ENCODE measurements at regions not wholly inside any gene's neighbourhood (a gene's known extent, or its start where the extent isn't known, plus 50 kb on each side); places are given as distances from the start of the nearest gene placed in this dataset.
"Not testable (repeated sequence)": the region's sequence is repeated elsewhere in the genome, so short reads cannot be mapped to it uniquely, and the experiment has no call there.

DNA sequence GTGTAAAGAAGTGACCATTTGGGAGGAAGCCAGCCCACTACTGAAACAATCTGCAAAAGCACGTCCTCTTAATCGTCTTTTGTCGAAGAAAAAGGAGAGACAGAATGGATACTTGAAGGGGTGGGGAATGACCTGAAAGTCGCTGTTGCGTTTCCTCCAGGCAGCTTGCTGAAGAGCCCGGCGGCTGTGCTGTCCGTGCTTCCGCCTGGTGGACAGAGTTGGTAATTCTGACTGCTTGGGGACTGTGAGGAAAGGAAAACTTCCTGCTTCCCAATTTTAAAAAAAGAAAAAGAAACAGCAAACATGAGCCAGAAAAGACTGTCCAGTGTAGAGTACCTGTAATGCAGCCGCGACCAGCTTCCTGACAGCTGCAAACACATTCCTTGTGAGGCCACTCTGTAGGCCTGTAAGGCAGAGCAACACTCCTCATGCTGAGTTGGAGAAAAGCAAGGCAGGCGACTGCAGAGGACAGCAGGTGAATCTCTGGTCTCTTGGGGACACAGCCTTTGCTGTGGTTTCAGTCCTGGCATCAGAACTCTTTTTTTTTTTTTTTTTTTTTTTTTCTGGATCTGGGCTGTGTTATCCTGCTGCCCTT is 251.1 kb upstream of the TBX18 start:
- ATAC-seq, result no peak
- no peaks in the 10 kb centered on the region for H3K4me1 Mint-ChIP-seq
- no peaks in the 10 kb centered on the region for H3K36me3 Mint-ChIP-seq (ENCODE audit: low read depth)
- no peak overlapping the region for H3K27ac Mint-ChIP-seq
- H3K27me3 Mint-ChIP-seq, result peaks cover 3% of the 10 kb centered on the region
- H3K4me3 Mint-ChIP-seq, result no peak overlapping the region
- peak; percentile 4 for DNase-seq
- no peaks in the 10 kb centered on the region for H3K9me3 Mint-ChIP-seq

DNA sequence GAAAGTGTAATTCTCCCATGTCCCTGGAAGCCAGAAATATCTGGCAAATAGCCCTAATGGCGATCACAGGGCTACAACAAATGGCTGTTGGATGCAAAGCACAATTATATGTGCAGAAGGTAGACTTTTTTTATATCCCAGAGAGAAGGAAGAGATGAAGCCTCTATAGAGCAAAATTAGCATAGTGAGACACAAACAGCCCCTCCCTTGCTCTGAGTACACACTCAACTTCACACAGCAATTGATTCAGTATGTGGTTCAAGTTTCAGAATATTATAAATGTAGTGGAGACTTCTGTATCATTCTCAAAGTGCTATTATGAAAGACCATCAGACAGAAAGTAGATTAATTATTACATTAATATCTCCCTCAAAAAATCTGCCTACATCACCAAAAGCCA is 246.5 kb upstream of the TBX18 start:
- Mint-ChIP-seq H3K36me3 (ENCODE audit: low read depth) (no peaks in the 10 kb centered on the region), H3K27ac (no peak overlapping the region), H3K9me3 (no peaks in the 10 kb centered on the region), H3K4me1 (no peaks in the 10 kb centered on the region), H3K27me3 (peaks cover 3% of the 10 kb centered on the region), H3K4me3 (no peak overlapping the region)
- ATAC-seq (no peak), DNase-seq (no peak)

DNA sequence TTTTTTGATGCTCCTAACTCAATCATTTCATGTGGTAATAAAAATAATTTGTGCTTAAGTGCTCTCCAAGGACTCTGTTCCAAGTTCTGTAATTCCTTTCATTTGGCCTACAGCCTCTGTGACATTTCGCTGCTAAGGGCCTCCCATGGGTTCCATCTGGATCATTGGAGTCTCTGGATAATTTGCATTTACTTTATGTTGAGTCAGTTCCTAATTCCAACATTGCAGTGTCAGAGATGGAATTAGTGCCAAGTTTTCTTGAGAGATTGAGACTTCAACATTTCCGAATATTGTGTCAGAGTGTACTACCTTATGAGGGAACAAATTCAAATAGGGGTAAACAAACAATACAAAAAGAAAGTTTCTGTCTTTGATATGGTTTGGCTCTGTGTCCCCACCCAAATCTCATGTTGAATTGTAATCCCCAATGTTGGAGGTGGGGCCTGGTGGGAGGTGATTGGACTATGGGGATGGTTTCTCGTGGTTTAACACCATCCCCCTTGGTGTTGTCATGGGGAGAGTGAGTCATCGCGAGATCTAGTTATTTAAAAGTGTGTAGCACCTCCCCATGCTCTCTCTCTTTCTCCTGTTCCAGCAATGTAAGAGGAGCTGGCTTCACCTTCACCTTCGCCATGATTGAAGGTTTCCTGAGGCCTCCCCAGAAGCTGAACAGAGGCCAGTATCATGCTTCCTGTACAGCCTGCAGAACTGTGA is 244.1 kb upstream of the TBX18 start:
- Mint-ChIP-seq H3K27me3 (no peaks in the 10 kb centered on the region), H3K27ac (no peak overlapping the region), H3K4me1 (no peaks in the 10 kb centered on the region), H3K9me3 (no peaks in the 10 kb centered on the region), H3K4me3 (no peak overlapping the region), H3K36me3 (ENCODE audit: low read depth) (no peaks in the 10 kb centered on the region)
- no peak for ATAC-seq
- DNase-seq, result no peak

DNA sequence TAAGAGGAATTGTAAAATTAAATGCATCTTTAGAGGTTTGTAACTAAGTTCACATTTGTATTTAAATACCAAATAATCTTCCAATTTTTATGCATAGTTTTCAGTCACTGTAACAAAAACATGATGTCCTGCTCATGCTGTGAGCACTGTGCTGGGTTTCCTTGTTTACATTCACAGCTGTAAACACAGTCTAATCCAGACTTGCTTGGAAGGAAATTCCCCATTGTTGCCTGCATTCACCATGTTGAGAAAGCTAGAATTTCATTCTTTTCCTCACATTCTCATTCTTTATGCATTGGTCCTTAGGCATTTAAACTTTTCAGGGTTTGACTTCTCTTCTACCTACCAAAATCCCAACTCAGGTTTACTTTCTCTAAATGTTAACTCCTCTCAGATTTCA is 242.0 kb upstream of the TBX18 start:
- Mint-ChIP-seq H3K9me3 (no peaks in the 10 kb centered on the region), H3K4me3 (no peak overlapping the region), H3K4me1 (no peaks in the 10 kb centered on the region), H3K27ac (no peak overlapping the region), H3K36me3 (ENCODE audit: low read depth) (no peaks in the 10 kb centered on the region), H3K27me3 (no peaks in the 10 kb centered on the region)
- ATAC-seq (no peak), DNase-seq (no peak)

GRCh38 chr6:85005494-85005893 is 241.1 kb upstream of the TBX18 start:
- no peaks in the 10 kb centered on the region for H3K9me3 Mint-ChIP-seq
- DNase-seq (no peak), ATAC-seq (no peak)
- no peaks in the 10 kb centered on the region for H3K4me1 Mint-ChIP-seq
- no peak overlapping the region for H3K27ac Mint-ChIP-seq
- H3K4me3 Mint-ChIP-seq, result no peak overlapping the region
- H3K27me3 Mint-ChIP-seq, result no peaks in the 10 kb centered on the region
- no peaks in the 10 kb centered on the region for H3K36me3 Mint-ChIP-seq (ENCODE audit: low read depth)

DNA sequence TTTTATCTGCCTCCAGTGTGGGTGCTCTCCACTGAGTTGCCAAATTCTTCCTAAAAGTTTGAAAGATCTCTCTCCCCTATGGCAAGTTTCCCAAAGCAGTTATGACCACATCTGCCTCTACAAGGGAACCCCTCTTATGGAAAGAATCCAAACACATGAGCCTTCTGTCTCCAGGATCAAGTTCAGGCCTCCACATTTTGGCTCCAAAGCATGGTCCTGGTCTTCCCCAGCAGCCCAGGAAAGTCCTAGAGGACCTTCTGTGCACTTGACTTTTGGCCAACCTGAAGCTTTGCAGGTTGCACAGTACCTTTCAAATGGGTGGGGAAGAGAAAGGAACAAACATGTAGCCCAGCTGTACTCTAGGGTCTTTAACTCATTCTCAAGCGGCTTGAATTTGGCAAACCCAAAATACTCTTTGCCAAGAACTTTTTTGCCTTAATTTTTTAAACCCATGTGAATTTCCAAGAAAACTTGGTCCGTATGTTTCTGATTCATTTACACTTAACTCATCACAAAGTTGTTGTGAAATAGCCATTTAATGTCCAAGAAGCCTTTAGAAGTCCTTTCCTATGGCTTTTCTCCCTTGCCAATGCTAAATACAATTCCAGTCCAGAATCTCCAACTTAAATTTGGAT is 240.1 kb upstream of the TBX18 start:
- Mint-ChIP-seq H3K9me3 (no peaks in the 10 kb centered on the region), H3K4me3 (no peak overlapping the region), H3K27me3 (no peaks in the 10 kb centered on the region), H3K36me3 (ENCODE audit: low read depth) (no peaks in the 10 kb centered on the region), H3K4me1 (no peaks in the 10 kb centered on the region), H3K27ac (no peak overlapping the region)
- ATAC-seq, result no peak
- DNase-seq, result no peak

GRCh38 chr6:85002847-85003246 is 238.4 kb upstream of the TBX18 start:
- no peak for DNase-seq
- Mint-ChIP-seq H3K27ac (no peak overlapping the region), H3K27me3 (no peaks in the 10 kb centered on the region), H3K36me3 (ENCODE audit: low read depth) (no peaks in the 10 kb centered on the region), H3K9me3 (no peaks in the 10 kb centered on the region), H3K4me1 (no peaks in the 10 kb centered on the region), H3K4me3 (no peak overlapping the region)
- no peak for ATAC-seq

DNA sequence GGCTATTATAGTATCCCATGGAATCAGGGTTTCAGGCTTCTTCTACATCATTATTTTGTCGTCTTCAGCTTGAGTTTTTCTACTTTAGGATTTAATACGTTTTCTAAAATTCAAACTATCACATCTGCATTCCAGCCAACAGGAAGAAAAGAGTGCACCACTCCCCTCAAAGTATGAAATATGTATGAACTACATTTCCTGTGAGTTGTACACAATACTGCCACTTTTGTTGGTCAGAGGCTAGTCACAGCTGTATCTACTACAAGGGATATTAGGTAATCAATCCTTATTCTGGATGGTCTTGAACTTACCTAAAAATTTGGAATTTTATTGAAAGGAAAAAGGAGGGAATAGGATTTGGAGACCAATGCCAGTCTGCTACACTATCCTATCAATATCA is 235.6 kb upstream of the TBX18 start:
- no peak overlapping the region for H3K4me3 Mint-ChIP-seq
- ATAC-seq, result no peak
- H3K9me3 Mint-ChIP-seq, result peaks cover 9% of the 10 kb centered on the region
- no peak for DNase-seq
- no peaks in the 10 kb centered on the region for H3K27me3 Mint-ChIP-seq
- no peak overlapping the region for H3K27ac Mint-ChIP-seq
- no peaks in the 10 kb centered on the region for H3K4me1 Mint-ChIP-seq
- no peaks in the 10 kb centered on the region for H3K36me3 Mint-ChIP-seq (ENCODE audit: low read depth)

DNA sequence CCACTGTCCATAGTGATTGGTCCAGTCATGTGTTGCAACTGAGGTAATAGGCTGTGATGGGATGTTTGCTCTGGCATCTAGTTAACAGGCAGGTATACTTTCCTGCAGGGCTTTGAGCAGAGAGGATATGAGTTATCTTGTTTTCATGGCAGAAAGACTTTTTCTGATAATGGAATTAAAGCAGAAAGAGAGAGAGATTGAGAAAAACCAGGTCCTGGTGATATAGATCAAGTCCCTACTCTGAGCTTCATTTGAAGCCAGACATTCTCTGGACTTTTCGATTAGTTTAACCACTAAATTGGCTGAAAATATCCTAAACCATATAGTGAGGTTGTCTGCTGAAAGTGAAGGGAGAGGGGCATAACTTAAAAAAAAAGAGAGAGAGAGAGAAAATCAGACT is 233.8 kb upstream of the TBX18 start:
- no peak for DNase-seq
- no peak for ATAC-seq
- Mint-ChIP-seq H3K36me3 (ENCODE audit: low read depth) (no peaks in the 10 kb centered on the region), H3K9me3 (peaks cover 14% of the 10 kb centered on the region), H3K27me3 (no peaks in the 10 kb centered on the region), H3K27ac (no peak overlapping the region), H3K4me1 (no peaks in the 10 kb centered on the region), H3K4me3 (no peak overlapping the region)

- not testable (repeated sequence) for H3K36me3 Mint-ChIP-seq (ENCODE audit: low read depth); H3K4me3 Mint-ChIP-seq; ATAC-seq; H3K4me1 Mint-ChIP-seq; H3K27ac Mint-ChIP-seq; H3K27me3 Mint-ChIP-seq; DNase-seq
- peaks cover 27% of the 10 kb centered on the region for H3K9me3 Mint-ChIP-seq
These were observed 224.4 kb upstream of the TBX18 start for GRCh38 chr6:84988766-84989165.

DNA sequence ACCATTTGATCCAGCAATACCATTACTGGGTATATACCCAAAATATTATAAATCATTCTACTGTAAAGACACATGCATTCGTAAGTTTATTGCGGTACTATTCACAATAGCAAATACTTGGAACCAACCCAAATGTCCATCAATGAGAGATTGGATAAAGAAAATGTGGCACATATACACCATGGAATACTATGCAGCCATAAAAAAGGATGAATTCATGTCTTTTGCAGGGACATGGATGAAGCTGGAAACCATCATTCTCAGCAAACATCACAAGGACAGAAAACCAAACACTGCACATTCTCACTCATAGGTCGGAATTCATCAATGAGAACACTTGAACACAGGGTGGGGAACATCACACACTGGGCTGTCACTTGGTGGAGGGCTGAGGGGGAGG is 221.1 kb upstream of the TBX18 start:
- H3K4me1 Mint-ChIP-seq; H3K27me3 Mint-ChIP-seq; DNase-seq; ATAC-seq; H3K4me3 Mint-ChIP-seq; H3K36me3 Mint-ChIP-seq (ENCODE audit: low read depth); H3K27ac Mint-ChIP-seq: not testable (repeated sequence)
- H3K9me3 Mint-ChIP-seq, result peaks cover 17% of the 10 kb centered on the region

DNA sequence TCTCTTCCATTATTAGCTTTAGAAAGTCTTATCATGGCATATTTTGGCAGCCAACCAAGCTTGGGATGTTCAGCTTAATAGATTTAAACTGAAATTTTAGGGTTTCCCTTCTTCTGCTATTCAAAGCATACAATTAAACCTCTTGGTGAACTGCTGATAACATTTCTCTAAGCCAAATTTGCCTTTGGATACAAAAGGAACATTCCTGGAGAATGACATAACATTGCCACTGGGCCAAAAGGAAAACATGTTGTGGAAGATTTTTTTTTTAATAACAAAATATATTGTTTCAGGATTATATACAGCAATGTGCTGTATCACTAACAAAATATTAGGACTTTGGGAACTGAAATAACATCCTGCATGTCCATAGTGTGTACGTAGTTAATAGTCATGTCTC is 215.1 kb upstream of the TBX18 start:
- Mint-ChIP-seq H3K4me1 (no peaks in the 10 kb centered on the region), H3K9me3 (peaks cover 4% of the 10 kb centered on the region), H3K36me3 (ENCODE audit: low read depth) (no peaks in the 10 kb centered on the region), H3K27ac (no peak overlapping the region), H3K27me3 (no peaks in the 10 kb centered on the region), H3K4me3 (no peak overlapping the region)
- ATAC-seq (no peak), DNase-seq (no peak)

GRCh38 chr6:84977363-84977705 is 212.9 kb upstream of the TBX18 start:
- no peaks in the 10 kb centered on the region for H3K9me3 Mint-ChIP-seq
- H3K27me3 Mint-ChIP-seq, result no peaks in the 10 kb centered on the region
- DNase-seq (no peak), ATAC-seq (no peak)
- no peak overlapping the region for H3K4me3 Mint-ChIP-seq
- H3K4me1 Mint-ChIP-seq, result no peaks in the 10 kb centered on the region
- H3K27ac Mint-ChIP-seq, result no peak overlapping the region
- H3K36me3 Mint-ChIP-seq (ENCODE audit: low read depth), result no peaks in the 10 kb centered on the region

- no peak overlapping the region for H3K4me3 Mint-ChIP-seq
- no peak for DNase-seq
These were observed 212.3 kb upstream of the TBX18 start for GRCh38 chr6:84976526-84977362.

DNA sequence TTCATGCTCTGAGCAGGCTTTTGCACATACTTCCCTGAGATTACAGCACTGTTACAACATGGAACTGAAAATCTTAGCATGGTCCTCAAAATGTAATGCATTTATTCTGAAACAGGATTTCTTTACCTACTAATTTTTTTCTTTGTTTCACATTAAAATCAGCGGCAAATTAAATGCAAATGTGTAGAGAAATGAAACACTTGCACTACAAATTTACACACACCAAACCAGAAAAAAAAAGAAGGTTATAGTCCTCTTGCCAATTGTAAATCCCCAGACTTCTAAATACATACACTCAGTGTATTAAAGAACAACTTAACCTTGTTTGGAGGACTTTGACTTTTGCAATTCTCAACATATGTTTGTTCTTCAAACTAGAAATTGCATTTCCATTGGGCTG is 210.9 kb upstream of the TBX18 start:
- H3K9me3 Mint-ChIP-seq, result peaks cover 4% of the 10 kb centered on the region
- H3K4me1 Mint-ChIP-seq, result no peaks in the 10 kb centered on the region
- ATAC-seq (no peak), DNase-seq (no peak)
- H3K36me3 Mint-ChIP-seq (ENCODE audit: low read depth), result no peaks in the 10 kb centered on the region
- H3K27me3 Mint-ChIP-seq, result no peaks in the 10 kb centered on the region
- H3K4me3 Mint-ChIP-seq, result no peak overlapping the region
- no peak overlapping the region for H3K27ac Mint-ChIP-seq

More at GRCh38 chr6:84976526-84977362, 212.3 kb upstream of the TBX18 start:
- Mint-ChIP-seq H3K9me3 (no peaks in the 10 kb centered on the region), H3K27me3 (no peaks in the 10 kb centered on the region), H3K36me3 (ENCODE audit: low read depth) (no peaks in the 10 kb centered on the region), H3K4me1 (no peaks in the 10 kb centered on the region), H3K27ac (no peak overlapping the region)
- no peak for ATAC-seq

Measured in activated naive CD8-positive, alpha-beta T cell treated with anti-CD3 and anti-CD28 coated beads, Interleukin-2, amount 50 U/mL, for 24 hours (primary cell).